Neuronal stem cell (in vitro differentiated cells): ENCODE measurements at regions not wholly inside any gene's neighbourhood (a gene's known extent, or its start where the extent isn't known, plus 50 kb on each side); places are given as distances from the start of the nearest gene placed in this dataset.

Experiments used
- DNase-seq: peaks from one replicate; pipeline ENCODE4 v3.0.0-alpha.2; 2013; ENCODE audit warnings: low spot score
- H2AFZ ChIP-seq: one replicate; pipeline ENCODE4 v1.6.1; 2013; ENCODE audit warnings: mild to moderate bottlenecking, low read length, inconsistent platforms
- H2AK5ac ChIP-seq: 2 replicates; pipeline ENCODE4 v1.6.1; 2013; ENCODE audit warnings: low read depth, mild to moderate bottlenecking, inconsistent platforms, low read length, moderate library complexity, mixed read lengths
- H2BK120ac ChIP-seq: 2 replicates; pipeline ENCODE4 v1.6.1; 2013; ENCODE audit warnings: low read depth, mild to moderate bottlenecking, inconsistent platforms, low read length, moderate library complexity, mixed read lengths
- H2BK12ac ChIP-seq: one replicate; pipeline ENCODE4 v1.6.1; 2013; ENCODE audit warnings: low read length, inconsistent platforms
- H2BK15ac ChIP-seq: 2 replicates; pipeline ENCODE4 v1.6.1; 2013; ENCODE audit warnings: mild to moderate bottlenecking, low read length, inconsistent platforms, mixed read lengths
- H2BK5ac ChIP-seq: one replicate; pipeline ENCODE4 v1.6.1; 2013; ENCODE audit warnings: inconsistent platforms, mild to moderate bottlenecking, low read length, moderate library complexity
- H3K14ac ChIP-seq: one replicate; pipeline ENCODE4 v1.6.1; 2013; ENCODE audit warnings: low read length, inconsistent platforms
- H3K18ac ChIP-seq: 2 replicates; pipeline ENCODE4 v1.6.1; 2013; ENCODE audit warnings: low read length, inconsistent platforms
- H3K23ac ChIP-seq: 2 replicates; pipeline ENCODE4 v1.6.1; 2013; ENCODE audit warnings: low read depth, mild to moderate bottlenecking, mixed read lengths, low read length, inconsistent platforms; ENCODE audit not compliant: poor library complexity
- H3K27ac ChIP-seq: replicated peaks from 3 replicates; pipeline ENCODE4 v1.5.1; 2013; ENCODE audit warnings: low read length, inconsistent platforms
- H3K27me3 ChIP-seq, 3 experiments: 2 replicates each; pipeline ENCODE4 v1.6.1; 2013; ENCODE audit warnings: low read length in 3 of 3, mild to moderate bottlenecking in 2 of 3, inconsistent platforms in 1 of 3, low read depth in 1 of 3, mixed read lengths in 1 of 3, moderate library complexity in 1 of 3; ENCODE audit not compliant: control insufficient read depth in 3 of 3, insufficient read depth in 3 of 3
- H3K36me3 ChIP-seq, 2 donors: replicated peaks in 1 of 2; 2 replicates each; pipeline ENCODE4 v1.6.1; 2013; ENCODE audit warnings: low read length in 2 of 2; ENCODE audit not compliant: control insufficient read depth in 2 of 2, insufficient read depth in 2 of 2
- H3K4ac ChIP-seq: 2 replicates; pipeline ENCODE4 v1.6.1; 2013; ENCODE audit warnings: inconsistent platforms, mild to moderate bottlenecking, low read length, moderate library complexity
- H3K4me1 ChIP-seq, 2 donors: 1 replicate in 1 of 2; 2 replicates in 1 of 2; pipeline ENCODE4 v1.6.1; 2013; ENCODE audit warnings: low read length in 2 of 2, low read depth in 1 of 2; ENCODE audit not compliant: control insufficient read depth in 2 of 2, insufficient read depth in 1 of 2
- H3K4me2 ChIP-seq: one replicate; pipeline ENCODE4 v1.6.1; 2013; ENCODE audit warnings: mild to moderate bottlenecking, low read length, inconsistent platforms; ENCODE audit not compliant: insufficient read depth, poor library complexity, severe bottlenecking
- H3K4me3 ChIP-seq, 2 donors: 2 replicates each; pipeline ENCODE4 v1.5.1; 2013; ENCODE audit warnings: low read length in 2 of 2, mild to moderate bottlenecking in 2 of 2, inconsistent platforms in 1 of 2, moderate library complexity in 1 of 2
- H3K79me1 ChIP-seq: one replicate; pipeline ENCODE4 v1.6.1; 2013; ENCODE audit warnings: low read depth, mild to moderate bottlenecking, inconsistent platforms, low read length, moderate library complexity
- H3K9ac ChIP-seq: one replicate; pipeline ENCODE4 v1.6.1; 2013; ENCODE audit warnings: mild to moderate bottlenecking, low read depth, low read length, inconsistent platforms; ENCODE audit not compliant: poor library complexity
- H3K9me3 ChIP-seq, 2 donors: replicated peaks in 1 of 2; 2 replicates each; pipeline versions ENCODE3 to v1.6.1; 2013; ENCODE audit warnings: low read length in 2 of 2, mild to moderate bottlenecking in 2 of 2, inconsistent platforms in 1 of 2, low read depth in 1 of 2, mixed read lengths in 1 of 2, moderate library complexity in 1 of 2; ENCODE audit not compliant: control insufficient read depth in 2 of 2, insufficient read depth in 1 of 2
- H4K8ac ChIP-seq: one replicate; pipeline ENCODE4 v1.6.1; 2013; ENCODE audit warnings: low read depth, mild to moderate bottlenecking, inconsistent platforms, low read length, moderate library complexity
- H4K91ac ChIP-seq: one replicate; pipeline ENCODE4 v1.6.1; 2013; ENCODE audit warnings: low read length, low read depth, mild to moderate bottlenecking, inconsistent platforms; ENCODE audit not compliant: poor library complexity
- WGBS, 2 donors: extraction: QIAGEN DNeasy Blood & Tissue Kit; methylation state at CpG; one replicate each; pipeline ENCODE4 v1.1.7; 2013; ENCODE audit warnings: missing lambda C conversion rate in 2 of 2, mixed read lengths in 1 of 2; ENCODE audit not compliant: insufficient read length in 2 of 2, insufficient replicate concordance in 1 of 2; ENCODE audit errors: extremely low coverage in 2 of 2; 5-methylcytosine and 5-hydroxymethylcytosine counted together

DNA sequence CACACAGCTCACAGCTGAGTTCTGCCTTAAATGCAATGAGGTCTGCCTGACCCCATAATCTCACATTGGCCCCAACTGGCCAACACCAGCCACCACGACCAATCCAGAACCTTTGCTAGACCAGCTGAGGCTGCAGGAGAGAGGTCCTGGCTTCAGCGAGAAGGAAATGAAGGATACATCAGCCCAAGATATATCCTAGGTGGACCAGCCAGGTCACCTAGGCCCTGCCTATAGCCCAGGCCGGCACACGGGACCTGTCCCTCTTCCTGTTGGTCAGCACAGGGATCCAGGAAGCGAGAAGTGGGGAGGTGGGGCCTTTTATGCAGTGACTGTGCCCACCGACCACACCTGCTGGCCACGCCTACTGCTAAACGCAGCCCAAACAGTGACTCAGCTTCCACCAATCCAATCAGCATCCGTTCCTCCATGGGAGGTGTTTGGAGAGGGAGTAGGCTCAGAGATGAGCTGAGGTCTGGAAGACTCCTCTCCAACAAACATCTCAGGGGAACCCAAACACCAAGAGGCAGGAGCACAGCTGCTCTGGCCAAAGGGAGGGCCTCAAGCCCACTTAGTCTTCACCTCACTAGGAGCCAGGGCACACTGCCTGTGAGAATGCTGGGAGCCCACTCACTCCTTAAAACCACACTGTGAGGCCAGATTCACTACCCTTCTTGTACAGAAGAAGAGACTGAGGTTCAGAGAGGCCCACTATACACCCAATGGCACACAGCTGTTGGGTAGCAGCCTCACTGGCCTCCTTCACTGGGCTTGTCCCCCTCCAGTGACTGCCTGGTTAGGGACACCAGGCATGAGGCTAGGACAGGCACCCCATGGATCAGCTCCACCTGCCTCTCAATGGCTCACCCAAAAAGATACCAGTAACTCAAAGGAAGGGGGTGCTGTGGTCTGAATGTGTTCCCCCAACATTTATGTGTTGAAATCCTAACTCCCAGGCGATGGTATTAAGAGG is 51.3 kb upstream of the PPP2R5C start:
- DNase-seq = no peak
- Histone ChIP-seq H4K8ac (no peak overlapping the region), H3K4me3 (no peak overlapping the region), H3K18ac (no peak overlapping the region), H3K9ac (peak overlapping the region; percentile 34), H2BK15ac (no peak overlapping the region), H3K4ac (no peak overlapping the region), H3K4me2 (no peak overlapping the region), H2AK5ac (no peak overlapping the region), H3K27ac (no peak overlapping the region), H2BK5ac (peak overlapping the region; percentile 26), H2BK120ac (no peak overlapping the region), H3K27me3 (peaks cover 3 to 16% (median 11%) of the 10 kb centered on the region in 3 experiments), H3K9me3 (peaks cover 0 to 2% of the 10 kb centered on the region in 2 donors), H3K14ac (no peak overlapping the region), H3K79me1 (no peaks in the 10 kb centered on the region), H4K91ac (no peak overlapping the region), H2AFZ (no peak overlapping the region), H2BK12ac (no peak overlapping the region), H3K23ac (no peak overlapping the region), H3K4me1 (peaks cover 6 to 8% of the 10 kb centered on the region in 2 donors), H3K36me3 (no peaks in the 10 kb centered on the region)
- no CpG with 5 or more reads among the region's 10 CpGs for WGBS, 2 donors

DNA sequence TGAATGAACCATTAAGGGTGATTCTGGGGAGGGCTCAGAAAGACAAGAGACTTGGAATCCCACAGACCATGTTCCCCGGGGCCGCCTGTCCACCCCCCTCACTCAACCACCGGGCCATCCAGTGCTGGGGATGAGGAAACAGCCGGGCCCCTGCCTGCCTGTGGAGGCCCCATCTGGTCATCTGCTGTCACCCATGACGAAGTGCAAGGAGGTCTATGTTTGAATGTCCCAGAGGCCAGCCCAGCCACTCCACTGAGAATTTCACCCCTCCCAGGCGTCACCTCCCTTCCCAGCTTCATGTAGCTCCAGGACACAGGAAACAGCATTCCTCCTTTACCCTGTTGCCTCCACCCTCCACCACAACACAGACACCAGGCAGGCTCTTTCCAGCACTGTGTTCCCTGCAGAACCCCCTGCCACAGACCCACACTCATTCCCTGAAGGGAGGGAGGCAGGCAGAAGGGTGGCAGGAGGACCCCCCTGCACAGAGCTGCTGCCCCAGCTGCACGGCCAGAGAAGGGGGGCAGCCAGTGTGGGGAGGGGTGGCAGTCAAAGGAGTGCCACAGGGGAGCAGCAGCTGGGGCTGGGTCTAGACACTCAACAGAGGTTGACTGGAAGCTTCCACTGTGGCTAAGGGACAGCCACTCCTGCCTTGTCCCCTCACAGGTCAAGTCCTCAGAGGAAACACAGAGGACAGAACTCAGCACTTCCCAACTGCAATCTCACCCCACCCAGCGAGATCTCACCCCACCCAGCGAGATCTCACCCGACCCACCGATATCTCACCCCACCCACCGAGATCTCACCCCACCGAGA is 50.3 kb upstream of the PPP2R5C start:
- Histone ChIP-seq H3K79me1 (no peaks in the 10 kb centered on the region), H2BK12ac (no peak overlapping the region), H3K27ac (no peak overlapping the region), H2BK120ac (peak overlapping the region; percentile 48), H4K8ac (no peak overlapping the region), H3K4me1 (peaks cover 3 to 8% of the 10 kb centered on the region in 2 donors), H2BK5ac (no peak overlapping the region), H3K4ac (no peak overlapping the region), H3K27me3 (peaks cover 0 to 9% (median 6%) of the 10 kb centered on the region in 3 experiments), H2AFZ (peak overlapping the region; percentile 10), H2BK15ac (peak overlapping the region; percentile 60), H3K4me2 (no peak overlapping the region), H2AK5ac (no peak overlapping the region), H4K91ac (no peak overlapping the region), H3K36me3 (no peaks in the 10 kb centered on the region), H3K4me3 (no peak overlapping the region), H3K9me3 (peaks cover 0 to 2% of the 10 kb centered on the region in 2 donors), H3K14ac (no peak overlapping the region), H3K9ac (no peak overlapping the region), H3K18ac (peak overlapping the region; percentile 39), H3K23ac (peak overlapping the region; percentile 34)
- WGBS, 2 donors = no CpG with 5 or more reads among the region's 13 CpGs
- DNase-seq = no peak
